ENCODE measurements at regions not wholly inside any gene's neighbourhood (a gene's known extent, or its start where the extent isn't known, plus 50 kb on each side); places are given as distances from the start of the nearest gene placed in this dataset.

DNA sequence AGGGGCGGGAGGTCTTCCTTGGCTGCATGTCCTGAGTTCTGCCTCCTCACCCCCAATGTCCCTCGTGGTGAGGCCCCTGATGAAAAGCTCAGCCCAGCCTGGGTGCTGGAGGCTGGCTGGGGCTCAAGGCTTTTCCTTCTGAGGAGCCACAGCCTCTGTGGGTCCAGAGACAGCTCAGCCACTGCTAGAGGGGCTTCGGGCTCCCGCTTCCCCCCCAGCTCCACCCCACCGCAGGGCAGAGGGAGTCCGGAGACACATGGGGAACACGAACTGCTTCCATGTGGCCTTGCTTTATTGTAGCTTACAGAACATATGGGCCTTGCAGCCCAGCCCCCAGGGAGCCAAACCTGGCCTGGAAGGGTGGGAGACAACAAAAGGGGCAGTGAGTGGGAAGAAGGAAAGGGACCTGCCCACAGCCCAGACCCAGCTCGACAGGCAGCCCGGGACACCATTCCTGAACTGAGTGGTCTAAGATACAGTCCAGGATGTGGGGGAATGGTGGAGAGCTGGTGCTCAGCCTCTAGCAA is 89.9 kb upstream of the NKX1-1 start:
- H3K9me3 ChIP-seq (ENCODE audit: low read length): no peaks in the 10 kb centered on the region
- no peaks in the 10 kb centered on the region for H3K4me1 ChIP-seq (ENCODE audit: insufficient read depth, low read length)
- H3K79me2 ChIP-seq (ENCODE audit: low read length): no peaks in the 10 kb centered on the region
- ChIA-PET CTCF (no interaction called here), POLR2A (ENCODE audit: unreplicated experiment) (no interaction called here)
- no peaks in the 10 kb centered on the region for H4K20me1 ChIP-seq (ENCODE audit: low read length)
- ATAC-seq (no peak), DNase-seq (no peak)
- H3F3A ChIP-seq (ENCODE audit: low read length, unreplicated experiment): no peaks in the 10 kb centered on the region
- H3K36me3 ChIP-seq (ENCODE audit: low read depth, low read length): no peaks in the 10 kb centered on the region
- no peaks in the 10 kb centered on the region for H3K9me2 ChIP-seq (replicated peaks; ENCODE audit: low read length)
- no peak overlapping the region for H3K9ac ChIP-seq (ENCODE audit: low read length)
- no TSS peak for BruUV-seq (replicated peaks)
- TF ChIP-seq EZH2 (IDR thresholded peaks at IDR 0.05; ENCODE audit: low read length, unreplicated experiment) (no peak), EZH2phosphoT487 (IDR thresholded peaks at IDR 0.05; ENCODE audit: borderline replicate concordance, low read length) (no peak)
- TF ChIP-seq, protein P1, sequence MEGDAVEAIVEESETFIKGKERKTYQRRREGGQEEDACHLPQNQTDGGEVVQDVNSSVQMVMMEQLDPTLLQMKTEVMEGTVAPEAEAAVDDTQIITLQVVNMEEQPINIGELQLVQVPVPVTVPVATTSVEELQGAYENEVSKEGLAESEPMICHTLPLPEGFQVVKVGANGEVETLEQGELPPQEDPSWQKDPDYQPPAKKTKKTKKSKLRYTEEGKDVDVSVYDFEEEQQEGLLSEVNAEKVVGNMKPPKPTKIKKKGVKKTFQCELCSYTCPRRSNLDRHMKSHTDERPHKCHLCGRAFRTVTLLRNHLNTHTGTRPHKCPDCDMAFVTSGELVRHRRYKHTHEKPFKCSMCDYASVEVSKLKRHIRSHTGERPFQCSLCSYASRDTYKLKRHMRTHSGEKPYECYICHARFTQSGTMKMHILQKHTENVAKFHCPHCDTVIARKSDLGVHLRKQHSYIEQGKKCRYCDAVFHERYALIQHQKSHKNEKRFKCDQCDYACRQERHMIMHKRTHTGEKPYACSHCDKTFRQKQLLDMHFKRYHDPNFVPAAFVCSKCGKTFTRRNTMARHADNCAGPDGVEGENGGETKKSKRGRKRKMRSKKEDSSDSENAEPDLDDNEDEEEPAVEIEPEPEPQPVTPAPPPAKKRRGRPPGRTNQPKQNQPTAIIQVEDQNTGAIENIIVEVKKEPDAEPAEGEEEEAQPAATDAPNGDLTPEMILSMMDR (conservative IDR thresholded peaks at IDR 0.05; ENCODE audit: low read depth, low read length): no peak
- intact Hi-C loops (cut with micrococcal nuclease): no loop called here
- H3K4me3 ChIP-seq (ENCODE audit: low read length): no peak overlapping the region
- H2AFZ ChIP-seq (ENCODE audit: low read length): no peak overlapping the region
- H3K27me3 ChIP-seq (ENCODE audit: low read length): peaks cover 38% of the 10 kb centered on the region
- H3K27ac ChIP-seq (ENCODE audit: low read length): no peak overlapping the region
- no peak overlapping the region for H3K4me2 ChIP-seq (ENCODE audit: low read length)

DNA sequence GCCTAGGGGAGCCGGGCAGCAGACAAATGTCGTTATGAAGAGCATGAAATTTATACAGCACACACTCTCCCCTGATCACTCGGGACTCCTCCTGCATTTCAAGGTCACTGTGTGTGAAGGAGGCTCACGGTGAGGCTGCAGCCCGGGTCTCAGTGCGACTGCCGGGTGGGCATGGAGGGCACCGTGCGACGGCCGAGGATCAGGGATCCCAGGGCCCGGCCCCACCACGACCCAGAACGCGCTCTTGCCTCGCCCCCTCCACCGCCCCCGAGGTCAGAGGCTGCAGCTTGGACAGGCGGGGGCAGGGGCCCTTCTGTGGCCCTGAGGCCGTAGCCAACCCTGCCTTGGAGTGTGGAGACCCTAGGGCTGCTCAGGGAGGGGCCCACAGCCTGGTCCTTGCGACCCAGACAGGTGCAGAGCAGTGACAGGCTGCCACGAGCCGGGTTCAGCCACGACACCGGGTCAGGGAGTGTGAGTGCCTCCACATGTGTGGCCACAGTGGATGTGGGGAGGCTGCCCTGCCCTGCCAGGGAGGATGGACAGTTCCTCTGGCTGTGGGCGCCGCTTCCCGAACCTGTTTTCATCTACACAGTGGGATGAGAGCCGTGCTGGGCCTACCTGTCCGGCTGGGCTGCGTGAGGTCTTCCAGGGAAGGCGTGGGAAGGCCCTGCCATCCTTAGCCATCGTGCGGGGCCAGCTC is 89.3 kb upstream of the NKX1-1 start:
- TF ChIP-seq EZH2phosphoT487 (IDR thresholded peaks at IDR 0.05; ENCODE audit: borderline replicate concordance, low read length) (no peak), EZH2 (IDR thresholded peaks at IDR 0.05; ENCODE audit: low read length, unreplicated experiment) (no peak)
- TF ChIP-seq, protein P1 (conservative IDR thresholded peaks at IDR 0.05; ENCODE audit: low read depth, low read length): no peak
- Histone ChIP-seq H3K4me3 (ENCODE audit: low read length) (no peak overlapping the region), H3F3A (ENCODE audit: low read length, unreplicated experiment) (no peaks in the 10 kb centered on the region), H2AFZ (ENCODE audit: low read length) (no peak overlapping the region), H3K9ac (ENCODE audit: low read length) (no peak overlapping the region), H3K4me2 (ENCODE audit: low read length) (no peak overlapping the region), H3K27ac (ENCODE audit: low read length) (no peak overlapping the region), H3K4me1 (ENCODE audit: insufficient read depth, low read length) (no peaks in the 10 kb centered on the region), H3K9me3 (ENCODE audit: low read length) (no peaks in the 10 kb centered on the region), H3K79me2 (ENCODE audit: low read length) (no peaks in the 10 kb centered on the region), H4K20me1 (ENCODE audit: low read length) (no peaks in the 10 kb centered on the region), H3K27me3 (ENCODE audit: low read length) (peaks cover 41% of the 10 kb centered on the region), H3K9me2 (replicated peaks; ENCODE audit: low read length) (no peaks in the 10 kb centered on the region), H3K36me3 (ENCODE audit: low read depth, low read length) (no peaks in the 10 kb centered on the region)
- no TSS peak for BruUV-seq (replicated peaks)
- intact Hi-C loops (cut with micrococcal nuclease): no loop called here
- DNase-seq (no peak), ATAC-seq (no peak)
- ChIA-PET CTCF (no interaction called here), POLR2A (ENCODE audit: unreplicated experiment) (no interaction called here)

Measured in PC-3 (cell line).